ENCODE measurements at regions not wholly inside any gene's neighbourhood (a gene's known extent, or its start where the extent isn't known, plus 50 kb on each side); places are given as distances from the start of the nearest gene placed in this dataset.

DNA sequence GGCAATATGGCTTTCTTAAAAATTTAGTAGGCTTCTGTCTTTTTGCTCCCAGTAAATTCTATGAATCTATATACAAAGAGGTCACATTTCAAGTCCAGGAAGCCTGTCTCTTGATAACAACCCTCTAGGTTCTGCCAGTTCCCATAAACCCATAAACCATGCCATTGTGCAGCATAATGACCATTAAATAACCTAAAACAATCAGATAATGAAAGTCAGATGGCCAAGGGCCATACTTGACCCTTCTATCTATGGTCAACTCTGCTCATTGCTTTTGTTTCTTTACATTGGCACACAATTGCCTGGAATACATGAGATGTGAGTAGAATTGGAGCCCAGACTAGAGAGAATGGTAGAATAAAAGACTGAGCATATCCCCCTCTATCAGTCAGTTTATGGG lies 305.4 kb upstream of the KIF2A start:
- TF ChIP-seq, protein P1, sequence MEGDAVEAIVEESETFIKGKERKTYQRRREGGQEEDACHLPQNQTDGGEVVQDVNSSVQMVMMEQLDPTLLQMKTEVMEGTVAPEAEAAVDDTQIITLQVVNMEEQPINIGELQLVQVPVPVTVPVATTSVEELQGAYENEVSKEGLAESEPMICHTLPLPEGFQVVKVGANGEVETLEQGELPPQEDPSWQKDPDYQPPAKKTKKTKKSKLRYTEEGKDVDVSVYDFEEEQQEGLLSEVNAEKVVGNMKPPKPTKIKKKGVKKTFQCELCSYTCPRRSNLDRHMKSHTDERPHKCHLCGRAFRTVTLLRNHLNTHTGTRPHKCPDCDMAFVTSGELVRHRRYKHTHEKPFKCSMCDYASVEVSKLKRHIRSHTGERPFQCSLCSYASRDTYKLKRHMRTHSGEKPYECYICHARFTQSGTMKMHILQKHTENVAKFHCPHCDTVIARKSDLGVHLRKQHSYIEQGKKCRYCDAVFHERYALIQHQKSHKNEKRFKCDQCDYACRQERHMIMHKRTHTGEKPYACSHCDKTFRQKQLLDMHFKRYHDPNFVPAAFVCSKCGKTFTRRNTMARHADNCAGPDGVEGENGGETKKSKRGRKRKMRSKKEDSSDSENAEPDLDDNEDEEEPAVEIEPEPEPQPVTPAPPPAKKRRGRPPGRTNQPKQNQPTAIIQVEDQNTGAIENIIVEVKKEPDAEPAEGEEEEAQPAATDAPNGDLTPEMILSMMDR (IDR thresholded peaks at IDR 0.05; ENCODE audit: low read depth, low read length), result no peak
- TF ChIP-seq, protein P2, sequence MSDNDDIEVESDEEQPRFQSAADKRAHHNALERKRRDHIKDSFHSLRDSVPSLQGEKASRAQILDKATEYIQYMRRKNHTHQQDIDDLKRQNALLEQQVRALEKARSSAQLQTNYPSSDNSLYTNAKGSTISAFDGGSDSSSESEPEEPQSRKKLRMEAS (IDR thresholded peaks at IDR 0.05; ENCODE audit: low read depth, low read length), result no peak
- no peak for TF ChIP-seq POLR2A (IDR thresholded peaks at IDR 0.05; ENCODE audit: extremely low read depth, insufficient read length)

All from NB4 (cell line).